GM18951 (cell line): ENCODE measurements at regions not wholly inside any gene's neighbourhood (a gene's known extent, or its start where the extent isn't known, plus 50 kb on each side); places are given as distances from the start of the nearest gene placed in this dataset.

Experiments
- POLR2A ChIP-seq: IDR thresholded peaks from 4 replicates; pipeline ENCODE4 v1.6.1; 2011; ENCODE audit warnings: mild to moderate bottlenecking; ENCODE audit not compliant: insufficient read length, insufficient read depth; ENCODE audit errors: extremely low read depth
- in situ Hi-C: fragments of 300-500 bp; cut with MboI; formaldehyde crosslinking; loops from one replicate; pipeline ENCODE4 v1.12.0; 2022; ENCODE audit warnings: low sequenced_read_pairs, mixed read lengths, inconsistent platforms; ENCODE audit not compliant: unreplicated experiment

- no peak for TF ChIP-seq POLR2A
- in situ Hi-C loops = no loop called here
Observed at GRCh38 chr9:71179183-71179582, 57.8 kb upstream of the TRPM3 start.

GRCh38 chr9:71177901-71178300, 56.5 kb upstream of the TRPM3 start:
- in situ Hi-C loops = no loop called here

GRCh38 chr9:71171517-71171916, 50.1 kb upstream of the TRPM3 start:
- in situ Hi-C loops = no loop called here

More at GRCh38 chr9:71177901-71178300, 56.5 kb upstream of the TRPM3 start:
- no peak for TF ChIP-seq POLR2A

More at GRCh38 chr9:71171517-71171916, 50.1 kb upstream of the TRPM3 start:
- no peak for TF ChIP-seq POLR2A
